Tibial artery (tissue), 4 donors: ENCODE measurements at regions not wholly inside any gene's neighbourhood (a gene's known extent, or its start where the extent isn't known, plus 50 kb on each side); places are given as distances from the start of the nearest gene placed in this dataset.

ENCODE experiments used
- DNase-seq, 2 donors: peaks; one replicate each; pipeline ENCODE4 v3.0.0-alpha.2; 2019
- H3K27ac ChIP-seq, 2 donors: fragments of 200-600 bp; sonication (generic) in 1 of 2; 1 replicate in 1 of 2; 2 replicates in 1 of 2; pipeline ENCODE4 v1.5.1; 2018 to 2019; ENCODE audit warnings: mild to moderate bottlenecking in 1 of 2
- H3K27me3 ChIP-seq, 2 donors: fragments of 200-600 bp; sonication (generic) in 1 of 2; one replicate each; pipeline versions ENCODE4 v1.5.1 to v1.6.0; 2016 to 2019
- H3K36me3 ChIP-seq, 3 donors: fragments of 200-600 bp; sonication (generic) in 2 of 3; one replicate each; pipeline ENCODE4 v1.5.1; 2016 to 2019; ENCODE audit warnings: mild to moderate bottlenecking in 2 of 3
- H3K4me1 ChIP-seq, 4 donors: fragments of 200-600 bp; sonication (generic) in 2 of 4; 1 replicate in 3 of 4; 2 replicates in 1 of 4; pipeline ENCODE4 v1.5.1; 2016 to 2019
- H3K4me3 ChIP-seq, 2 donors: fragments of 200-600 bp; sonication (generic) in 1 of 2; 1 replicate in 1 of 2; 2 replicates in 1 of 2; pipeline ENCODE4 v1.5.1; 2018 to 2019; ENCODE audit warnings: mild to moderate bottlenecking in 2 of 2
- H3K9me3 ChIP-seq, 3 donors: fragments of 200-600 bp; sonication (generic) in 1 of 3; one replicate each; pipeline ENCODE4 v1.5.1; 2016 to 2019
- intact Hi-C: fragments of 100-400 bp; cut with DNase I; formaldehyde crosslinking; loops from one replicate; pipeline ENCODE4 v1.15.0; 2023; ENCODE audit warnings: low total_unique reads
- TF ChIP-seq, protein P1 (sequence below), 2 experiments: fragments of 200-600 bp in 1 of 2; fragments of 450-650 bp in 1 of 2; IDR thresholded peaks; one replicate each; pipeline ENCODE4 v1.5.1; 2017 to 2019; ENCODE audit warnings: antibody characterized with exemption in 2 of 2, mild to moderate bottlenecking in 1 of 2, moderate library complexity in 1 of 2

DNA sequence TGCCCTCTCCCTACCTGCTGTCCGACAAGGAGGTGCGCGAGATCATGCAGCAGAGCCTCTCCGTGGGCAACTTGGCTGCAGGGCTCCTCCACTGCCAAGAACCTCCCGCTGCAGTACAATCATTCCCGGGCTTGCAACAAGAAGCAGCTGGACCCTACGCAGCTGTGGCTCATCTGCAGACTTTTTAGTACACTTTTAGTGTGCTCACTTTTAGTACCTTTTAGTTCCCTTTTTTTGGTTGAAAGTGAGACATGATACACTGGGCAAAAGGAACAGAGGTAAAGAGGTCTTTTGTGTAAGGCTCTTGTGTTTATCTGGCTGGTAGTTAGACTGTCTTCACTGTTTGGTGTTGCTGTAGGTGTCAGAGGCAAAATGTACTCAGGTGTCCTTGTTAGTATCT, 58.1 kb upstream of the SPTLC1 start:
- TF ChIP-seq, protein P1, sequence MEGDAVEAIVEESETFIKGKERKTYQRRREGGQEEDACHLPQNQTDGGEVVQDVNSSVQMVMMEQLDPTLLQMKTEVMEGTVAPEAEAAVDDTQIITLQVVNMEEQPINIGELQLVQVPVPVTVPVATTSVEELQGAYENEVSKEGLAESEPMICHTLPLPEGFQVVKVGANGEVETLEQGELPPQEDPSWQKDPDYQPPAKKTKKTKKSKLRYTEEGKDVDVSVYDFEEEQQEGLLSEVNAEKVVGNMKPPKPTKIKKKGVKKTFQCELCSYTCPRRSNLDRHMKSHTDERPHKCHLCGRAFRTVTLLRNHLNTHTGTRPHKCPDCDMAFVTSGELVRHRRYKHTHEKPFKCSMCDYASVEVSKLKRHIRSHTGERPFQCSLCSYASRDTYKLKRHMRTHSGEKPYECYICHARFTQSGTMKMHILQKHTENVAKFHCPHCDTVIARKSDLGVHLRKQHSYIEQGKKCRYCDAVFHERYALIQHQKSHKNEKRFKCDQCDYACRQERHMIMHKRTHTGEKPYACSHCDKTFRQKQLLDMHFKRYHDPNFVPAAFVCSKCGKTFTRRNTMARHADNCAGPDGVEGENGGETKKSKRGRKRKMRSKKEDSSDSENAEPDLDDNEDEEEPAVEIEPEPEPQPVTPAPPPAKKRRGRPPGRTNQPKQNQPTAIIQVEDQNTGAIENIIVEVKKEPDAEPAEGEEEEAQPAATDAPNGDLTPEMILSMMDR (IDR thresholded peaks at IDR 0.05) = no peak
- no peaks in the 10 kb centered on the region for H3K9me3 ChIP-seq
- no peaks in the 10 kb centered on the region for H3K36me3 ChIP-seq
- intact Hi-C loops = no loop called here
- H3K4me1 ChIP-seq = no peaks in the 10 kb centered on the region
- no peak overlapping the region for H3K27ac ChIP-seq
- H3K4me3 ChIP-seq = no peak overlapping the region
- H3K27me3 ChIP-seq = no peaks in the 10 kb centered on the region
- no peak for DNase-seq

DNA sequence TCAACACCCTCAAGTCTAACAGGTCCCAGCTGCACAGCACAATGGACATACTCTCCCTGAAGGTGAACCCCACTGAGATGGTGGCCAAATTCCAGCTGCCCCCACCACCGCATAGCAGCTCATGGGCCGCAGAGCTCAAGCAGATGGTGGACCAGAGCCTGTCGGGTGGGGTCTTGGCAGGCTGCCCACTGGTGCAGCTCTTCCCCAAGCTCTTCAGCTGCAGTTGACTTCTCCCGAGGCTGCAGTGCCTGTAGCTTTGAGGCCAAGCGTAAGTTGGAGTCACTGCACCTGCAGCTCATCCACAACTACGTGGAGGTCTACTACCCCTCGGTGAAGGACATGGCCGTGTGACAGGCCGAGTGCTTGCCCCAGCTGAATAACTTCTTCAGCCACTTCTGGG, 56.6 kb upstream of the SPTLC1 start:
- Histone ChIP-seq H3K36me3 (no peaks in the 10 kb centered on the region), H3K4me3 (no peak overlapping the region), H3K27ac (no peak overlapping the region), H3K9me3 (no peaks in the 10 kb centered on the region), H3K27me3 (no peaks in the 10 kb centered on the region), H3K4me1 (no peaks in the 10 kb centered on the region)
- TF ChIP-seq, protein P1 (IDR thresholded peaks at IDR 0.05) = no peak
- intact Hi-C loops = no loop called here
- no peak for DNase-seq

DNA sequence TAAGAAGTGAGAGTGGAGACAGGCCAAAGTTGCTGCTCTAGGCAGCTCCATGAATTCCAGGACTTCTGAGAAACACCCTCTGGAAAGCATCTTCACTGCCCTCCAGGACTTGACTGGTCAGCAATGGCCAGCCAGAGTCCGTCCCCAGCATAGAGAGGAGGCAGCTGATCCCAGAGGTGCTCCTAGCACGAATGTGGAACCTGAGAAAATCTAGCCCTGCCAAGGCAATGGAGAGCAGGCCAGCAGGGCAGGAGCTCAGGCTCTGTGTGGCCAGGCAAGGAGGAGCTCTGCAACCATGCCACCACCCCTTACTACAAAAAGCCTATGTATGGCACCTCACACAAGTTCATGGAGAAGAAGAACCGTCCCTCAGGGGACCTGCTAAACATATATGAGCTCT, 56.1 kb upstream of the SPTLC1 start:
- Histone ChIP-seq H3K27ac (no peak overlapping the region), H3K27me3 (no peaks in the 10 kb centered on the region), H3K9me3 (no peaks in the 10 kb centered on the region), H3K4me3 (no peak overlapping the region), H3K4me1 (no peaks in the 10 kb centered on the region), H3K36me3 (no peaks in the 10 kb centered on the region)
- no peak for DNase-seq
- TF ChIP-seq, protein P1 (IDR thresholded peaks at IDR 0.05) = no peak
- intact Hi-C loops = no loop called here

DNA sequence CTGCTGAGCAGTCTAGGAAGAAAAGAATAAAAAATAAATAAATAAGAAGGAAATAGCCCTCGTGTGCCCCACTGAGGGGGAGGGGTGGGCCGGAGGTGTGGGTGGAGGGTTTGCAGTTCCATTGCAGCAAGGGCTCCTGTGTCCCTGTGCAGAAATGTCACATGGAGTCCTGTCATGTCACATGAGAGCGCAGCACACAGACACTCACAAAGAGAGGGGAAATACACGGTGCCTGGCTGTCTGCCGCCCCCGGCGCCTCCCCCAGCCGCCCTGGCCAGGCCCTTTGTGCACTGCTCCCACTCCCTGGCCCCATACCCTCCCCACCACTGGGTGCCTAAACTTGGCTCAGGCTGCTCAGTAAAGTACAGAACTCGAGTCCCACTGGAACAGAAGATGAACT, 55.6 kb upstream of the SPTLC1 start:
- no peak for DNase-seq
- no peak overlapping the region for H3K4me3 ChIP-seq
- H3K9me3 ChIP-seq = peaks cover 0 to 2% (median 2%) of the 10 kb centered on the region in 3 donors
- no peaks in the 10 kb centered on the region for H3K27me3 ChIP-seq
- TF ChIP-seq, protein P1 (IDR thresholded peaks at IDR 0.05) = no peak
- H3K36me3 ChIP-seq = no peaks in the 10 kb centered on the region
- no peak overlapping the region for H3K27ac ChIP-seq
- H3K4me1 ChIP-seq = no peaks in the 10 kb centered on the region
- intact Hi-C loops = no loop called here

GRCh38 chr9:92165484-92165883, 50.3 kb upstream of the SPTLC1 start:
- intact Hi-C loops = no loop called here
- DNase-seq = no peak
- H3K4me1 ChIP-seq = no peaks in the 10 kb centered on the region
- TF ChIP-seq, protein P1 (IDR thresholded peaks at IDR 0.05) = no peak
- no peak overlapping the region for H3K27ac ChIP-seq
- H3K27me3 ChIP-seq = no peaks in the 10 kb centered on the region
- H3K9me3 ChIP-seq = peaks cover 0 to 21% (median 12%) of the 10 kb centered on the region in 3 donors
- H3K4me3 ChIP-seq = no peak overlapping the region
- no peaks in the 10 kb centered on the region for H3K36me3 ChIP-seq
